Mucosa of descending colon (tissue), 3 donors: ENCODE measurements at regions not wholly inside any gene's neighbourhood (a gene's known extent, or its start where the extent isn't known, plus 50 kb on each side); places are given as distances from the start of the nearest gene placed in this dataset.

Experiments used
- ATAC-seq: fragments of 200-7000 bp; cut with Tn5 transposase; one replicate; pipeline ENCODE4 v1.9.1; 2020; ENCODE audit warnings: mild to moderate bottlenecking, moderate library complexity
- DNase-seq, 3 donors: peaks; one replicate each; pipeline ENCODE4 v3.0.0-alpha.2; 2020
- H3K36me3 ChIP-seq: fragments of 200-600 bp; one replicate; pipeline ENCODE4 v1.8.0; 2021; ENCODE audit warnings: low read depth, mild to moderate bottlenecking
- H3K4me1 ChIP-seq: fragments of 200-600 bp; one replicate; pipeline ENCODE4 v1.8.0; 2021; ENCODE audit warnings: low read depth, mild to moderate bottlenecking
- H3K4me3 ChIP-seq: fragments of 200-600 bp; one replicate; pipeline ENCODE4 v1.8.0; 2021; ENCODE audit warnings: mild to moderate bottlenecking
- H3K9me3 ChIP-seq: fragments of 200-600 bp; one replicate; pipeline ENCODE4 v1.8.0; 2021; ENCODE audit warnings: mild to moderate bottlenecking
- intact Hi-C, 2 donors: fragments of 100-400 bp; cut with DNase I in 1 of 2; cut with micrococcal nuclease in 1 of 2; formaldehyde crosslinking; loops; one replicate each; pipeline versions ENCODE4 v1.11.0 to v1.11.1; 2022; cut with DNase I, micrococcal nuclease
- TF ChIP-seq, protein P1 (sequence below): fragments of 200-600 bp; IDR thresholded peaks from one replicate; pipeline ENCODE4 v1.8.0; 2022; ENCODE audit warnings: antibody characterized with exemption, mild to moderate bottlenecking
- donor health status: DM: no; HTN: no; CAD: no; lungs with moderate emphysema.
- donor health status: DM: no; HTN: no; CAD: no.
- donor health status: DM: no; HTN: yes; CAD: no.

DNA sequence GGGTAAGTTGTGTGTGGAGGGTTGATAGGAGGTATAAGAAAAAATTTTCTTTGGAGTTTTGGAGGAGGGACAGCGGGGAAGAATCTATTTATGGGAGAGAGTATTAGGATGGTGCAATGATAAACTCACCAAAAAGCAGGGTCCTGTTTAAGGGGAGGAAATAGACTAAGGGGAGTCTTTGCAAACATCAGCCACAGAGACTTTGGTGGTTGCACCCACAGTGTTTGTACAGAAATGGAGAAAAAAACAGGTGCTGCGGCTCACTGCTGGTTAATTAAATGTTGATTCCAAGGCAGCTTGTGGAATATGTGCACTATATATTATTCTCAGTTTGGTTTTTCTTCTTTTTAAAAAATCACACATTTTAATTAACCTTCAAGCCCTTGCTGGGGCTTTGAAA, 182.1 kb downstream of the NECTIN3 start:
- H3K36me3 ChIP-seq, result no peaks in the 10 kb centered on the region
- H3K4me3 ChIP-seq, result no peak overlapping the region
- TF ChIP-seq, protein P1, sequence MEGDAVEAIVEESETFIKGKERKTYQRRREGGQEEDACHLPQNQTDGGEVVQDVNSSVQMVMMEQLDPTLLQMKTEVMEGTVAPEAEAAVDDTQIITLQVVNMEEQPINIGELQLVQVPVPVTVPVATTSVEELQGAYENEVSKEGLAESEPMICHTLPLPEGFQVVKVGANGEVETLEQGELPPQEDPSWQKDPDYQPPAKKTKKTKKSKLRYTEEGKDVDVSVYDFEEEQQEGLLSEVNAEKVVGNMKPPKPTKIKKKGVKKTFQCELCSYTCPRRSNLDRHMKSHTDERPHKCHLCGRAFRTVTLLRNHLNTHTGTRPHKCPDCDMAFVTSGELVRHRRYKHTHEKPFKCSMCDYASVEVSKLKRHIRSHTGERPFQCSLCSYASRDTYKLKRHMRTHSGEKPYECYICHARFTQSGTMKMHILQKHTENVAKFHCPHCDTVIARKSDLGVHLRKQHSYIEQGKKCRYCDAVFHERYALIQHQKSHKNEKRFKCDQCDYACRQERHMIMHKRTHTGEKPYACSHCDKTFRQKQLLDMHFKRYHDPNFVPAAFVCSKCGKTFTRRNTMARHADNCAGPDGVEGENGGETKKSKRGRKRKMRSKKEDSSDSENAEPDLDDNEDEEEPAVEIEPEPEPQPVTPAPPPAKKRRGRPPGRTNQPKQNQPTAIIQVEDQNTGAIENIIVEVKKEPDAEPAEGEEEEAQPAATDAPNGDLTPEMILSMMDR, result no peak
- DNase-seq, result no peak
- intact Hi-C loops, result no loop called here
- no peaks in the 10 kb centered on the region for H3K9me3 ChIP-seq
- H3K4me1 ChIP-seq, result no peaks in the 10 kb centered on the region
- no peak for ATAC-seq

DNA sequence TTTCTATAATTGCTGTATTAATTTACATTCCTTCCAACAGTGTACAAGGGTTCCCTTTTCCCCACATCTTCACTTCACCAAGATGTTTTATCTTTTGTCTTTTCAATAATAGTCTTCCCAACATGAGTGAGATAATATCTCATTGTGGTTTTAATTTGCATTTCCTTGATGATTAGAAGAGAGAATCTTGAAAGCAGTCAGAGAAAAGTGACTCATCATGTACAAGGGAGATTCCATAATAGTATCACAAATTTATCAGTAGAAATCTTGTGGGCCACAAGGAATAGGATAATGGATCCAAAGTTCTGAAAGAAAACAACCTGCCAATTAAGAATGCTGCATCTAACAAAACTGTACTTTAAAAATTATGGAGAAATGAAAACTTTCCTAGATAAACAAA, 189.3 kb downstream of the NECTIN3 start:
- TF ChIP-seq, protein P1, result no peak
- Histone ChIP-seq H3K4me1 (no peaks in the 10 kb centered on the region), H3K36me3 (no peaks in the 10 kb centered on the region), H3K9me3 (no peaks in the 10 kb centered on the region), H3K4me3 (no peak overlapping the region)
- DNase-seq (no peak), ATAC-seq (no peak)
- intact Hi-C loops, result no loop called here

DNA sequence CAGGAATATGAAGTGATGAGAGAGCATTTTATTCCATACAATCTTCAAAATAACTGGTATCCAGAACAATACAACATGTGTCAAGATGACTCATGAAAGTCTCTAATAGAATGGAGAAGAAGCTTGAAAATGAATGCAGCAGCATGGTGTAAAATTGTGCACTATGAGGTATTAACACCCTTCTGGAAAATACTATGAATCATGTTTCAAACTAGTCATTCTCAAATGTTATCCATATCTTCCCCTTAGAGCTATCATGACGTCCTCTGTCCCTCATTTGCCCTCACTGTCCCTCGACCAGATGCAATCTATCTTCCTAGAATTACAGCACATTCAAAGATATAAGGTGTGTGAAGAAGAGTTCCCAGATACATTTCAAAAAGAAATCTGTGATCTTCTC, 198.2 kb downstream of the NECTIN3 start:
- TF ChIP-seq, protein P1, result no peak
- intact Hi-C loops, result no loop called here

DNA sequence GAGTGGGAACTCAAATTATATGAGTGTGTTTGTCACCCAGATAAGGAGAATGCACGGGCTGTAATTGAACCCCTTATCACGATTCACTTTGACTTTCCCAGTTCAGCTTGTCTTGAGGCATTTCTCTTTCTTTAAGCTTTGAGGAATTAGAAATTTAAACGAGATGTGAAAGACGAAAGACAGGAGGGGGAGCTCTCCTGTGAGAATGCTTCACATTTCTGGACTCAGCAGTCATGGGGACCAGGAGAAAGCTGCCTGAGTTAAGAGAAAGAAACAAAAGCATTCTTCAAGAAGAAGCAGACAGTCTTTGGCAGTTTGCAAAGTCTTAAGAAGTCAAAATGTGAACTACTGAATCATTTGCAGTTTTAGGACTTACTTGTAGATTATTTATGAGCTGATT, 205.6 kb downstream of the NECTIN3 start:
- Histone ChIP-seq H3K36me3 (no peaks in the 10 kb centered on the region), H3K9me3 (no peaks in the 10 kb centered on the region), H3K4me1 (no peaks in the 10 kb centered on the region), H3K4me3 (no peak overlapping the region)
- no peak for DNase-seq
- TF ChIP-seq, protein P1, result no peak
- no peak for ATAC-seq
- intact Hi-C loops, result no loop called here

More for the DNA sequence above, 198.2 kb downstream of the NECTIN3 start:
- Histone ChIP-seq H3K36me3 (no peaks in the 10 kb centered on the region), H3K9me3 (no peaks in the 10 kb centered on the region), H3K4me1 (no peaks in the 10 kb centered on the region), H3K4me3 (no peak overlapping the region)
- ATAC-seq, result no peak
- DNase-seq, result no peak

DNA sequence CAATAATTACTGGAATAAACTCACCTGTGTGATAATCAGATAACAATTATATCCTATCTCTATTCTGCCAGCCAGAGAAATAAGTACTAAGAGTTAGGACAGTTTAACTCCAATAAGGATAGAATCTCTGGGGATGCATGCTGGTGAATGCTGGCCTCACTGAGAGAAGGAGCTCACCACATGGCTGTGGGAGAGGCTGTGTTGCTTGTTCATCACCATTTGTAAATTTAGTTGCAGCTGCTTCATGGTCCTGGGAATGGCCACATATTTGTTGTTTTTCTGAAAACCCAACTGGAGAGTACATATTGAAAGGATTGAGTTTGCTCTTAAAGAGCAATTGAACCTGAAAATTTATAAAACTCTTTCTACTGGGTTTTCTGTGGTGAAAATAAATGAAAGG, 207.3 kb downstream of the NECTIN3 start:
- Histone ChIP-seq H3K9me3 (no peaks in the 10 kb centered on the region), H3K4me1 (no peaks in the 10 kb centered on the region), H3K4me3 (no peak overlapping the region), H3K36me3 (no peaks in the 10 kb centered on the region)
- ATAC-seq (no peak), DNase-seq (no peak)
- TF ChIP-seq, protein P1, result no peak
- intact Hi-C loops, result no loop called here

GRCh38 chr3:111282024-111282423, 210.4 kb downstream of the NECTIN3 start:
- ATAC-seq (no peak), DNase-seq (no peak)
- Histone ChIP-seq H3K4me3 (no peak overlapping the region), H3K9me3 (no peaks in the 10 kb centered on the region), H3K4me1 (no peaks in the 10 kb centered on the region), H3K36me3 (no peaks in the 10 kb centered on the region)
- TF ChIP-seq, protein P1, result no peak
- intact Hi-C loops, result no loop called here
